ENCODE measurements at regions not wholly inside any gene's neighbourhood (a gene's known extent, or its start where the extent isn't known, plus 50 kb on each side); places are given as distances from the start of the nearest gene placed in this dataset.
"Not testable (repeated sequence)": the region's sequence is repeated elsewhere in the genome, so short reads cannot be mapped to it uniquely, and the experiment has no call there.

- DNase-seq = no peak
Measured at GRCh38 chr3:151675858-151676615, 57.7 kb upstream of the AADACL2 start.

GRCh38 chr3:151673974-151674373, 59.8 kb upstream of the AADACL2 start:
- no peak for DNase-seq

- DNase-seq = not testable (repeated sequence)
Measured at GRCh38 chr3:151667762-151668161, 66.0 kb upstream of the AADACL2 start.

GRCh38 chr3:151660885-151661284, 72.8 kb upstream of the AADACL2 start:
- DNase-seq = no peak

- DNase-seq = no peak
Measured at GRCh38 chr3:151644986-151645385, 88.7 kb upstream of the AADACL2 start.

GRCh38 chr3:151644020-151644620, 89.6 kb upstream of the AADACL2 start:
- no peak for DNase-seq

GRCh38 chr3:151639418-151639740, 94.3 kb upstream of the AADACL2 start:
- DNase-seq = no peak

GRCh38 chr3:151638555-151639417, 94.9 kb upstream of the AADACL2 start:
- no peak for DNase-seq

GRCh38 chr3:151635905-151636304, 97.8 kb upstream of the AADACL2 start:
- DNase-seq = no peak

GRCh38 chr3:151631946-151632345, 101.8 kb upstream of the AADACL2 start:
- no peak for DNase-seq

- DNase-seq = no peak
Measured at GRCh38 chr3:151630938-151631441, 102.7 kb upstream of the AADACL2 start.

GRCh38 chr3:151630035-151630434, 103.7 kb upstream of the AADACL2 start:
- no peak for DNase-seq

- no peak for DNase-seq
Measured at GRCh38 chr3:151625586-151625985, 108.1 kb upstream of the AADACL2 start.

GRCh38 chr3:151625086-151625485, 108.6 kb upstream of the AADACL2 start:
- no peak for DNase-seq

- DNase-seq = no peak
Measured at GRCh38 chr3:151620071-151620470, 113.7 kb upstream of the AADACL2 start.

- no peak for DNase-seq
Measured at GRCh38 chr3:151615464-151615863, 118.3 kb upstream of the AADACL2 start.

- no peak for DNase-seq
Measured at GRCh38 chr3:151612115-151612514, 121.6 kb upstream of the AADACL2 start.

GRCh38 chr3:151611419-151611818, 122.3 kb upstream of the AADACL2 start:
- no peak for DNase-seq

GRCh38 chr3:151609491-151609890, 124.2 kb upstream of the AADACL2 start:
- no peak for DNase-seq

GRCh38 chr3:151604891-151605290, 128.8 kb upstream of the AADACL2 start:
- DNase-seq = no peak

GRCh38 chr3:151600783-151601182, 132.9 kb upstream of the AADACL2 start:
- no peak for DNase-seq

- no peak for DNase-seq
Measured at GRCh38 chr3:151599103-151599672, 134.5 kb upstream of the AADACL2 start.

GRCh38 chr3:151596940-151597339, 136.1 kb upstream of the IGSF10 start:
- DNase-seq = no peak

All from NCI-H1436 (cell line).